GM12878 (cell line): ENCODE measurements at regions not wholly inside any gene's neighbourhood (a gene's known extent, or its start where the extent isn't known, plus 50 kb on each side); places are given as distances from the start of the nearest gene placed in this dataset.

Experiments used
- ATAC-seq: fragments of 200-7000 bp; cut with Tn5 transposase; 3 replicates; pipeline ENCODE4 v1.9.1; 2020; ENCODE audit warnings: mild to moderate bottlenecking, moderate library complexity
- BruUV-seq: library from RNA; stranded (reverse); fragments of 400-500 nt; replicated peaks from 2 replicates; lab custom pipeline; 2021; lab: Mats Ljungman, UMichigan
- CTCF ChIA-PET: fragments of 300-600 bp; sonication (Branson Sonifier 250); formaldehyde crosslinking; extraction: SDS; loops from one replicate; lab custom pipeline; 2021; ENCODE audit warnings: inconsistent platforms; lab: Yijun Ruan, JAX
- POLR2A ChIA-PET: fragments of 350-600 bp; formaldehyde crosslinking; extraction: SDS; loops from one replicate; lab custom pipeline; 2021; ENCODE audit warnings: inconsistent platforms; lab: Charles Lee
- RAD21 ChIA-PET: fragments of 300-600 bp; sonication (Branson Sonifier 250); formaldehyde crosslinking; loops from one replicate; lab custom pipeline; 2023; ENCODE audit warnings: antibody characterized with exemption; ENCODE audit not compliant: unreplicated experiment; lab: Charles Lee
- SMC1A ChIA-PET: fragments of 300-600 bp; sonication (Branson Sonifier 250); formaldehyde crosslinking; loops from one replicate; lab custom pipeline; 2023; ENCODE audit not compliant: unreplicated experiment, uncharacterized antibody; lab: Charles Lee
- DNase-seq: peaks from one replicate; pipeline ENCODE4 v3.0.0-alpha.2; 2011; ENCODE audit warnings: low read depth, low spot score
- FAIRE-seq: peaks from 3 replicates; lab custom pipeline; 2011; peaks lifted over from hg19 to GRCh38; lab: Jason Lieb, UNC
- H2AFZ ChIP-seq: 2 replicates; pipeline ENCODE4 v1.6.0; 2011; ENCODE audit warnings: low read depth, low read length, control low read depth; ENCODE audit not compliant: control insufficient read depth
- H3K27ac ChIP-seq: 2 replicates; pipeline ENCODE4 v1.5.1; 2011; ENCODE audit warnings: control low read depth; ENCODE audit not compliant: control insufficient read depth, insufficient read depth
- H3K27me3 ChIP-seq, 2 experiments: replicated peaks in 1 of 2; 2 replicates each; pipeline versions ENCODE4 v1.6.0 to v1.6.1; 2011; ENCODE audit warnings: low read length in 1 of 2; ENCODE audit not compliant: control insufficient read depth in 2 of 2, insufficient read depth in 2 of 2
- H3K36me3 ChIP-seq, 2 experiments: 2 replicates each; pipeline ENCODE4 v1.5.1; 2011; ENCODE audit warnings: low read length in 1 of 2; ENCODE audit not compliant: control insufficient read depth in 2 of 2, insufficient read depth in 2 of 2
- H3K4me1 ChIP-seq: 2 replicates; pipeline ENCODE4 v1.6.1; 2011; ENCODE audit warnings: mild to moderate bottlenecking, low read length, moderate library complexity, mixed read lengths; ENCODE audit not compliant: control insufficient read depth, insufficient read depth
- H3K4me2 ChIP-seq: 2 replicates; pipeline ENCODE4 v1.6.0; 2011; ENCODE audit warnings: control low read depth; ENCODE audit not compliant: control insufficient read depth, insufficient read depth
- H3K4me3 ChIP-seq: fragments of 200-600 bp; sonication (generic); 2 replicates; pipeline ENCODE4 v1.5.1; 2016
- H3K79me2 ChIP-seq: 2 replicates; pipeline ENCODE4 v1.6.0; 2011; ENCODE audit warnings: low read length; ENCODE audit not compliant: control insufficient read depth, insufficient read depth
- H3K9ac ChIP-seq: 2 replicates; pipeline ENCODE4 v1.8.0; 2011; ENCODE audit warnings: low read length, control low read depth, mixed read lengths; ENCODE audit not compliant: control insufficient read depth, insufficient read depth
- H3K9me3 ChIP-seq: replicated peaks from 3 replicates; pipeline ENCODE4 v1.5.1; 2011; ENCODE audit warnings: mild to moderate bottlenecking, low read length; ENCODE audit not compliant: control insufficient read depth, insufficient read depth
- H4K20me1 ChIP-seq: 2 replicates; pipeline ENCODE4 v1.6.0; 2011; ENCODE audit not compliant: control insufficient read depth, insufficient read depth
- BCL11A ChIP-seq: IDR thresholded peaks from 2 replicates; pipeline ENCODE4 v1.6.1; 2011; ENCODE audit warnings: low read depth, low read length
- CBX5 ChIP-seq: sonication (generic); IDR thresholded peaks from 2 replicates; pipeline ENCODE4 v1.6.1; 2016; ENCODE audit warnings: low read depth, moderate library complexity, mild to moderate bottlenecking, inconsistent platforms
- CREM ChIP-seq: IDR thresholded peaks from 2 replicates; pipeline ENCODE4 v1.6.1; 2014; ENCODE audit warnings: antibody characterized with exemption, low read depth
- ETV6 ChIP-seq, 2 experiments: fragments of 450-650 bp in 1 of 2; IDR thresholded peaks in 1 of 2; conservative IDR thresholded peaks in 1 of 2; 2 replicates each; pipeline ENCODE4 v1.6.1; 2014; ENCODE audit warnings: antibody characterized with exemption in 1 of 2, borderline replicate concordance in 1 of 2, low read depth in 1 of 2, mild to moderate bottlenecking in 1 of 2, moderate library complexity in 1 of 2
- FOS ChIP-seq: IDR thresholded peaks from 3 replicates; pipeline ENCODE4 v1.6.1; 2011; ENCODE audit warnings: borderline replicate concordance; ENCODE audit not compliant: insufficient read length; ENCODE audit errors: extremely low read depth
- HCFC1 ChIP-seq: fragments of 150-350 bp; IDR thresholded peaks from 2 replicates; pipeline ENCODE4 v1.6.1; 2014; ENCODE audit warnings: low read length
- POLR2AphosphoS2 ChIP-seq: IDR thresholded peaks from 2 replicates; pipeline ENCODE4 v1.6.1; 2011; ENCODE audit warnings: low read depth, mild to moderate bottlenecking, low read length, improper control_type of control experiment, moderate library complexity
- PRDM15 ChIP-seq: fragments of 450-650 bp; formaldehyde crosslinking; IDR thresholded peaks from 2 replicates; pipeline ENCODE4 v1.4.0; 2020; ENCODE audit warnings: mild to moderate bottlenecking, moderate library complexity
- SMAD1 ChIP-seq: fragments of 450-650 bp; IDR thresholded peaks from 2 replicates; pipeline ENCODE4 v1.6.1; 2018; ENCODE audit warnings: mild to moderate bottlenecking, low read depth; ENCODE audit not compliant: partially characterized antibody
- SP1 ChIP-seq: IDR thresholded peaks from one replicate; pipeline ENCODE4 v1.6.1; 2011; ENCODE audit warnings: low read depth, low read length
- SREBF1 ChIP-seq: IDR thresholded peaks from 2 replicates; pipeline ENCODE4 v1.6.1; 2012; ENCODE audit warnings: mild to moderate bottlenecking, low read length
- TBL1XR1 ChIP-seq: IDR thresholded peaks from 2 replicates; pipeline ENCODE4 v1.6.1; 2012; ENCODE audit warnings: low read depth, low read length, improper control_type of control experiment
- ZNF622 ChIP-seq: fragments of 450-650 bp; IDR thresholded peaks from 2 replicates; pipeline ENCODE4 v1.6.1; 2017; ENCODE audit warnings: mild to moderate bottlenecking, inconsistent platforms
- ZSCAN29 ChIP-seq: fragments of 450-650 bp; IDR thresholded peaks from 2 replicates; pipeline ENCODE4 v1.6.1; 2017; ENCODE audit warnings: mild to moderate bottlenecking, moderate library complexity
- WGBS: methylation state at CpG from one replicate; pipeline ENCODE4 v1.1.6; 2016; ENCODE audit warnings: low lambda C conversion rate; ENCODE audit not compliant: insufficient replicate concordance, insufficient coverage; ENCODE audit errors: missing lambda C conversion rate; 5-methylcytosine and 5-hydroxymethylcytosine counted together
- in situ Hi-C: fragments of 300-500 bp; cut with MboI; formaldehyde crosslinking; loops from 9 replicates; pipeline ENCODE4 v1.14.3; 2018; ENCODE audit warnings: mixed read lengths
- intact Hi-C: fragments of 100-400 bp; cut with micrococcal nuclease; formaldehyde crosslinking; loops from one replicate; pipeline ENCODE4 v1.14.2; 2022; ENCODE audit not compliant: unreplicated experiment

- Histone ChIP-seq H2AFZ (no peak overlapping the region), H3K27ac (no peak overlapping the region), H3K9me3 (no peaks in the 10 kb centered on the region), H3K4me1 (no peaks in the 10 kb centered on the region), H3K4me3 (no peak overlapping the region), H3K79me2 (no peaks in the 10 kb centered on the region), H3K27me3 (no peaks in the 10 kb centered on the region), H3K36me3 (no peaks in the 10 kb centered on the region), H3K9ac (no peak overlapping the region), H4K20me1 (no peaks in the 10 kb centered on the region), H3K4me2 (no peak overlapping the region)
- DNase-seq (no peak), ATAC-seq (no peak), FAIRE-seq (no peak)
- TF ChIP-seq SMAD1 (no peak), ETV6 (conservative IDR thresholded peaks at IDR 0.05 in 1 of 2, IDR thresholded peaks at IDR 0.05 in 1 of 2; ENCODE audit: borderline replicate concordance in 1 of 2, low read depth in 1 of 2) (no peak), ZSCAN29 (no peak), SREBF1 (no peak), POLR2AphosphoS2 (no peak), FOS (no peak), PRDM15 (CRISPR knock-in tag) (no peak), ZNF622 (no peak), TBL1XR1 (no peak), CREM (no peak), HCFC1 (no peak), BCL11A (no peak), SP1 (no peak), CBX5 (no peak)
- SMC1A ChIA-PET = no interaction called here
- CTCF ChIA-PET = no interaction called here
- 15% methylated on average over 8 of the region's 8 CpGs for WGBS
- RAD21 ChIA-PET = no interaction called here
- in situ Hi-C loops (no loop called here), intact Hi-C loops (no loop called here)
- POLR2A ChIA-PET = no interaction called here
- no TSS peak for BruUV-seq
Measured at GRCh38 chr16:65249768-65250167, 127.9 kb upstream of the CDH11 start.
